GM04504 (cell line): ENCODE measurements at regions not wholly inside any gene's neighbourhood (a gene's known extent, or its start where the extent isn't known, plus 50 kb on each side); places are given as distances from the start of the nearest gene placed in this dataset.

Experiments
- DNase-seq: peaks from one replicate; pipeline ENCODE4 v3.0.0-alpha.2; 2012; ENCODE audit warnings: low read depth

DNA sequence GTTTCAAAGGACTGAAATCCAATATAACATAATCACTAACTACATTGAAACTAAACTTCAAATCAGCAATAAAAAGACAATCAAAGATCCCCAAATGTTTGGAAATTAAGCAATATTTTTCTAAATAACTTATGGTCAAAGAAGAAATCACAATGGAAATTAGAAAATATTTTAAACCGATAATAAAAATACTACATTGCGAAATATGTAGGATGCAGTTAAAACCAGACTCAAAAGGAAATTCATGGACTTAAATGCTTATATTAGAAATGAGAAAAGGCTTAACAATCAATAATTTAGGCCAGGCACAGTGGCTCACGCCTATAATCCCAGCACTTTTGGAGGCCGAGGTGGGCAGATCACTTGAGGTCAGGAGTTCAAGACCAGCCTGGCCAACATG, 79.0 kb upstream of the HAAO start:
- DNase-seq = no peak

DNA sequence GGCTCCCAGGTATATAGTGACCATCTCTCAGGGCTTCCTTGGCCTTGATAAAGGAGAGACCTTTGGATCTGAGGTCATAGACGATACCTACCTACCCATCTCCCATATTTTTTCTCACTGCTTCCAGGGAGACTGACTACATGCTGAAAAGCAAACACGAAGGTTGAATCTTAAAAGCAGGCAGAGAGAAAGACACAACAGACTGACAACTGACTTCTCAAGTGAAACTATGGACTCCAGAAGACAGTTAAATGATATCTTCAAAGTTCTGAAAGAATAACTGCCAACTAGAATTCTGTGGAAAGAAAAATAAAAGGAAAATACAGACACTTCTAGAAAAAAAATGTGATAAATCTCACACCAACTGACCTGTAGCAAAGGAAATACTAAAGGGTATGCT, 76.5 kb upstream of the HAAO start:
- no peak for DNase-seq

DNA sequence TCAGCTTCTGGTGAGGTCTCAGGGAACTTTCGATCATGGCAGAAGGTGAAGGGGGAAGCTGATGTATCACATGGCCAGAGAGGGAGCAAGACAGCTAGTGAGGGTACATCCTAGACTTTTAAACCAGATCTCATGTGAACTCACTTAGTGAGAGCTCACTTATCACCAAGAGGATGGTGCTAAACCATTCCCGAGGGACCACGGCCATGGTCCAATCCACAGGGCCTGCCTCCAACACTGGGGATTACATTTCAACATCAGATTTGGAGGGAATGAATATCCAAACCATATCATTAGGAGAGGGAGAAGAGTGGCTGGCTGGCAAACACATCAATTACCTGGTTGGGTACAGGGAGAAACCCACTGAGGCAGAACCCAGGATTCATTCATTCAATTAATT, 75.7 kb upstream of the HAAO start:
- DNase-seq = no peak

DNA sequence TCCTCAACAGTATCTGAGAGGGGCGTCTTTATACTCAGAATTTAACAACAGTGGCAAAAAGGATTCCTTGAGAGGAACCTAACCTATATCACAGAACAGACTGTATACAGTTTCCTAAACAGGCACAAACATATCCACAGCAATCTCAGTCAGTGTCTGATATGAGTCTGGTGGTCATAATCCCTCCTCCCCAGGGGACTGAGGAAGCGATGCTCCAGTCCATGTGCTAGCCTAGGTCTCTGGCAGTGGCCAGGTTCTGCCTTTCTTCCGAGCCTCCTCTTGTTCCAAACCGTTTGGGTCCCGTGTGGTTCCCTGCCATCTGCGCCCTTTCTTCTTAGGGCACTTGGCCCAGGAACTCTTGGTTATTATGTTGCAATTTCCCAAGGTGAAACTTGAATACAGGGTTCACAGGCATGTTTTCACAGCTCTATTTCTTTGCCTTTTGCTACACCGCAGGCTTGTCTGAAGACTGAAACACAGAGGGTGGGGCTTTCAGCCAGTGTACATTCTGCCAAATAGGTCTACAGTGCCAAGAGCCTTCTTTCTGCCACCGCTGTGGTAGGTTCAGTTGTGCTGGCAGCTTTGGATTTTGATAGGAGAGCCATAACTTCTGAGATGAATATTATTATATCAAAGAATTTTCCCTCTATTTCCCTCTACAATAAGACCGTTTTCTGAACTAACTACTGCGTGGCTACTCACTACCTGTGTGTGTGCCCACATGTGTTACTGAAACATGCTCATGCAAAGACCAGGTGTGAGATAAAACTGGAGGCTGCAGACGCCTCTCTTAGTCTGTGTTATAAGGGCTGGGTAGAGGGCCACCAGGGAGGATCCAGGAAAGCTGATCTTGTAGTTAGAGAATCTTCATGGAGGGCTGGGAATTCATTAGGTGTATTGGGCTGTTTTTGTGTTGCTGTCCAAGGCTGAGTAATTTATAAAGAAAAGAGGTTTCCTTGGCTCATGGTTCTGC, 75.0 kb upstream of the HAAO start:
- DNase-seq = no peak

DNA sequence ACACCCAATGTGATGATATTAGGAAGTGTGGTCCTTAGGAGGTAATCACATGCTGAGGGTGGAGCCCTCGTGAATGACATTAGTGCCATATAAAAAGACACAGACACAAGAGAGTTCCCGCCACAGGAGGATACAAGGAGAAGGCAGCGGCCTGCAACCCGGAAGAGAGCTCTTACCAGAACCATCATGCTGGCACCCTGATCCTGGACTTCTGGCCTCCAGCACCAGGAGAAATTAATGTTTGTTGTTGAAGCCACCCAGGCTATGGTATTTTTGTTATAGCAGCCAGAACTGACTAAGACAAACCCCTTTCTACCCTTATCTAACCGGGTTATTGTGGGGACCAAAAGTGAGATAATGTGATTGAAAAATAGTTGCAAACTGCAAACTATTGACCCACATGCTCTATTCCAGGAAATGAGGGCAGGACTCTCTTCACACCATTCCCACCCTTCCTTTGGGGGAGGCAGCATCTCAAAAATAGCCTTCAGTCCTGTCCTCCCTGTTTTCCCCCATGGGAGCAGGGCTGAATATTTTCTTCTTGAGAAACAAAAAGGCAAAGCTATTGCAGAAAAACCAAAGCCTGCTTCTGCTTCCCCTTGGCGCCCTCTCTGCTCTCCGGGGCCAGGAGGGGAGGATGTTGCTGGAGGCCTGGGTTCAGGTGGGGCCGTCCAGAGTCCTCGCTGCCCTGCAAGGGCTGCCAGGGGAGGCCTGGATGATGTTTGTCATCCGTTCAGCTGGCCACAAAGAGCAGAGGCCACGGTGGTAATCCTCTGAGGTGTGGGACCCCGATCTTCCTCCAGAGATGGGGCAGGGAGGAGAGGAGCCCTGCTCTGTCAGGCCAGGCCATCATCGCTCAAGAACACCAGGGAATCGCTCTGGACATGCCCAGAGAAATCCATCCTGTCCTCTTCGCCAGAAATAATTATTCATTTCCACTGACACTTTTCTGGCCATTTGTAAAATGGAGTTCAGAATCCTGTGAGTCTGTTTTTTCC, 73.8 kb upstream of the HAAO start:
- no peak for DNase-seq

DNA sequence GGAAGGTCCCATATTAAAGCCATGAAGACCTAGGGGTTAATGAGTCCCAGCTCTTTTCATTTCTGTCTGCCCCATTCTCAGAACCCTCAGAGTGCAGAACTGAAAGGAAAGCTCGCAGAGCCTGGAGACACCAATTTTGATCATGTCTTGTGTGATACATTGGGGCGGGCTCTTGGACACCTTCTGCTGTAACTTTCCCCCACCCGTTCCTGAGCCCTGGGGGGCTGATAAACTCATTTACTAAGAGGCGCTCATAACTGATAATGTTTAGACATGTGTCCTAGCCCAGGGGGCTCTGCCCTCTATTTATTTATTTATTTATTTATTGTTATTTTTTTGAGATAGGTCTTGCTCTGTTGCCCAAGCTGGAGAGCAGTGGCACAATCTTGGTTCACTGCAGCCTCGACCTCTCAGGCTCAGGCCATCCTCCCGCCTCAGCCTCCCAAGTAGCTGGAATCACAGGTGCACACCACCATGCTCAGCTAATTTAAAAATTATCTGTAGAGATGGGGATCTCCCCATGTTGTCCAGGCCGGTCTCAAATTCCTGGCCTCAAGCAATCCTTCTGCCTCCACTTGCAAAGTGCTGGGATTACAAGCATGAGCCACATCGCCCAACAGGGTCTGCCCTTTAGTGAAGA, 72.4 kb upstream of the HAAO start:
- no peak for DNase-seq

GRCh38 chr2:42864222-42864621, 71.8 kb upstream of the HAAO start:
- no peak for DNase-seq

DNA sequence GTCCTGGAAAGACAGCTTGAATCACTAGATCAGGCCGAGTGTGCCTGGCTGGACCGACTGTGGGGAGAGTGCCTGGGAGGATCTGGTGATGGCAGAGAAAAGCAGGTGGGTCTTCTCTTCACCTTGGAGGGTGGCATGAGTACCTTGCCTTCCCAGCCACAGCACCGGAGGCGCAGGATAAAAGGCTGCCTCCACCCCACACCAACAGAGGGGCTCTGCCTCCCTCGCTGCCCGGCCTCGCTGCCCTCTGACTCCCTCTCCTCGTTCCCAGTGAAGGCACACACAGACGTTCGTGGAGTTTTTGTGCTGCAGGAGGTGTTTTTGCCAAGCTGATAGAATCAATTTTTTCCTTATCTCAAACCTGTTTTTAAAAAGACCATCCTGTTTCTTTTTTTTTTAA, 71.4 kb upstream of the HAAO start:
- no peak for DNase-seq

DNA sequence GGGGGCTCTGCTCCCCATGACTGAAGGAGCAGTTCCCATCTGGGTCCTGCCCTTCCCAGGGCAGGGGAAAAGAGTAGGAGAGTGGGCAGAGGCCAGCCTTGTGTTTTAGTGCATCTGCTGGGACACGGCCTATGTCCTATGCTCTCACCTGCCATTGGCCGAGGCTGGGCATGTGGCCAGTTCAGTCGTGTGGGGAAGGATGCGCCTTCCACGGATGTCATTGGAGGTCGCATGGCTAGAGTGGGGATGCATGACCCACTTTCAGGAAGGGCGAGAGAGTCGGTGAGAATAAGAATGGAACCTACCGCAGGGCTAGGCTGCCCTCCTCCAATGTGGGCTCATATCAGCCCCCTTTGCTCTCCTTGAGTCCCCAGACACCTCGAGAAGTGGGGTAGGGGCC, 70.9 kb upstream of the HAAO start:
- DNase-seq = no peak

GRCh38 chr2:42862669-42863185, 70.3 kb upstream of the HAAO start:
- DNase-seq = no peak

- DNase-seq = no peak
Observed at GRCh38 chr2:42861321-42861720, 68.9 kb upstream of the HAAO start.

- DNase-seq = no peak
Observed at GRCh38 chr2:42860319-42861094, 68.1 kb upstream of the HAAO start.

- DNase-seq = no peak
Observed at GRCh38 chr2:42859791-42860190, 67.4 kb upstream of the HAAO start.

GRCh38 chr2:42859006-42859552, 66.7 kb upstream of the HAAO start:
- DNase-seq = peak; percentile 52

DNA sequence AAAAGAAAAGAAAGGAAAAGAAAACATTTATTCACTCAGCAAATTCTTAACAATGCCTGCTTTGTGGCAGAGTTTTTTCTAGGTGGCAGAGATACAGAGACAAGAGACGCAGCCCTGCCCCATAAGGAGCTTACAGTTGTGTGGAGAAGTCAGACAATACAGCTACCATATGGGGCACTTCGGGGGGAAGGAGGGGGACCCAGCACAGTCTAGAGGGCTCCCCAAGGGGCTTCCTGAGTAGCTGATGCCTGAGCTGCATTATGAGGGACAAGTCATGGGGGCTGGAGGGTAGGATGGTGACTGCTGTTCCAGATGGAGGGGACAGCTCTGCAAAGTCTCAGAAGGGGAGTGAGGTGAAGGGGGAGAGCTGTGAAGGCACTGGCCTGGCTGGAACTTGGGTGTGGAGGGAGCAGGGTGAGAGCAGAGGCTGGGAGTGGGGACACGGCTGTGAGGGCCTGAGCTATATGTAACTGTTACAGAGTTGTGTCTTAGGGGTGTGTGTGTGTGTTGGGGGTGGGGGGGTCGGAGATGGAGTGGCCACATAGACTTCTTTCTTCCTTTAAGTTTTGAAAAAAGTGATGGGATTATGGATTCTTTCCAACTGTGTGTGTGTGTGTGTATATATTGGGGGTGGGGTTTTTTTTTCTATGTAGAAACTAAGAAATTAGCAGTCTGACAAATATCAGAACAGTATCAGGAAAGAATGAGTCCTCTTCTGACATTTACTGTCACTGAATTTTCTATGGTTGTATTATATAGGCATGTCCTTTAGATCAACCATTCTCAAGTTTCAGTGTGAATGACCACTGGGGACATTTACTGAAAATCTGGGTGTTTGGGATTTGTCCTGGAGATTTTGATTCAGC, 66.0 kb upstream of the HAAO start:
- no peak for DNase-seq

GRCh38 chr2:42856891-42857632, 64.7 kb upstream of the HAAO start:
- DNase-seq = no peak

- no peak for DNase-seq
Observed at GRCh38 chr2:42856106-42856860, 63.9 kb upstream of the HAAO start.

DNA sequence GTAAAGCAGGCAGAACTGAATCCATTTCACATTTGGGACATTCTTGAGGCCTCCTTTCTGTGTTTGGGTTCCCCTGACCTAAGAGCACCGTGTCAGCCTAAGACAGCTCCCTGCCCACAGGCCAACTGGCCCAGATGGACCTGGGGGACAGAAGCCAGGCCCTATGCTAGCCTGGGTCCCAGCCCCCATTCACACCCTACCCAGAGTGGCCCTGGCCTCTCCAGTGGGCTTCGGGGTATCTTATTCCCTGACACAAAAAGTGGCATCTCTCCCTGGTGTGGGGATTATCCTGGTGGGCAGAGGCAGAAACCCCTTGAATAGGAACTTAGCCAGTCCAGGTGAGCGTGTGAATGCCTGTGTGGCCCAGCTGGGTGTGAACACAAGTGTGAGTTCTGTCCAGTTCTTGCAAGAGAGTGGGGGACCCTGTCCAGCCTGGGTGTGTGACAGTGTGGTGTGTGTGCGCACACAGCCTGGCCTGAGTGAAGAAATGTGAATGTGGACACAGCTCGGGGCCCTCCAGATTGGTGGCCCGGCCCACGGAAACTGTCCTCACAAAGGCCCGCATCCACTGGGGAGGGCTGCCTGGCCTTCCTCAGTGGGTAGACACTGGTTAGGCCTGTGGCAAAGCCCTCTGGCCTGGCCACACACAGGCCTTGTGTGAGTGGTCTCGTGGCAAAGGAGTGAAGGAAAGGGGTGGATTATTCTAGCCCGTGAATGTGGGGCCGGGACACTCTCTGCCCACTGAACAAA, 63.0 kb upstream of the HAAO start:
- no peak for DNase-seq
